Ectodermal cell (in vitro differentiated cells): ENCODE measurements at regions not wholly inside any gene's neighbourhood (a gene's known extent, or its start where the extent isn't known, plus 50 kb on each side); places are given as distances from the start of the nearest gene placed in this dataset.

ENCODE experiments used
- H3K27ac ChIP-seq: 2 replicates; pipeline ENCODE4 v1.7.0; 2013; ENCODE audit warnings: mild to moderate bottlenecking, low read depth, low read length; ENCODE audit not compliant: insufficient read depth, poor library complexity, severe bottlenecking
- H3K27me3 ChIP-seq: 2 replicates; pipeline ENCODE4 v1.7.0; 2013; ENCODE audit warnings: mild to moderate bottlenecking, low read length; ENCODE audit not compliant: insufficient read depth, control insufficient read depth, poor library complexity, severe bottlenecking
- H3K36me3 ChIP-seq: one replicate; pipeline ENCODE4 v1.7.0; 2013; ENCODE audit warnings: low read length; ENCODE audit not compliant: control insufficient read depth, insufficient read depth
- H3K4me1 ChIP-seq: one replicate; pipeline ENCODE4 v1.7.0; 2013; ENCODE audit warnings: low read length; ENCODE audit not compliant: control insufficient read depth, insufficient read depth
- H3K4me3 ChIP-seq: 2 replicates; pipeline ENCODE4 v1.7.0; 2013; ENCODE audit warnings: low read depth, low read length, control low read depth; ENCODE audit not compliant: insufficient read depth
- H3K9me3 ChIP-seq: 2 replicates; pipeline ENCODE4 v1.7.0; 2013; ENCODE audit warnings: mild to moderate bottlenecking, low read length, moderate library complexity; ENCODE audit not compliant: control insufficient read depth
- WGBS, 2 experiments: methylation state at CpG; one replicate each; pipeline ENCODE4 v1.1.7; 2013; ENCODE audit warnings: missing lambda C conversion rate in 2 of 2; 5-methylcytosine and 5-hydroxymethylcytosine counted together

- Histone ChIP-seq H3K27ac (no peak overlapping the region), H3K4me1 (no peaks in the 10 kb centered on the region), H3K36me3 (no peaks in the 10 kb centered on the region), H3K4me3 (no peak overlapping the region), H3K9me3 (no peaks in the 10 kb centered on the region), H3K27me3 (no peaks in the 10 kb centered on the region)
- 82 to 83% methylated on average over 7 of the region's 7 CpGs for WGBS, 2 experiments
These were observed 311.7 kb upstream of the ZNF717 start for GRCh38 chr3:76096836-76097588.

DNA sequence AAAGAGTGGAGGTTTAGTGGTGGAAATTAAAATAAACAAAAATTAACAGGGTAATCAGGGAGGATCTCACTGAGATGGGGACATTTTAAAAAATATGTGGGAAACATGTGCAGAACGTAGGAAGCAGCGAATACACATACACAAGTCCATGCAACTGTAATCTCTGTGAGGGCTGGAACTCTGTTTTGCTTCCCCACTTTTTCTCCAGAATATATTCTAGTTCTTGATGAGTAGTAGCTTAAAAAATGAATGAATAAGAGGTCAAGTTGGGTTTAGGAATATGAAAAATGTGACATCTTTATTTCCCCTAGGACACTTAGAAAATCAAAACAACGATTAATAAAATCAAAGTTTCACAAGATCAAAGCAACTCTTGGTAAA is 312.2 kb upstream of the ZNF717 start:
- Histone ChIP-seq H3K9me3 (no peaks in the 10 kb centered on the region), H3K4me1 (no peaks in the 10 kb centered on the region), H3K27me3 (no peaks in the 10 kb centered on the region), H3K36me3 (no peaks in the 10 kb centered on the region), H3K27ac (no peak overlapping the region), H3K4me3 (no peak overlapping the region)
- WGBS, 2 experiments = 84 to 96% methylated on average over 3 of the region's 3 CpGs

GRCh38 chr3:76099956-76100355 is 314.6 kb upstream of the ZNF717 start:
- no peaks in the 10 kb centered on the region for H3K27me3 ChIP-seq
- H3K27ac ChIP-seq = no peak overlapping the region
- H3K4me3 ChIP-seq = no peak overlapping the region
- no peaks in the 10 kb centered on the region for H3K9me3 ChIP-seq
- H3K4me1 ChIP-seq = no peaks in the 10 kb centered on the region
- 94 to 97% methylated on average over 3 of the region's 4 CpGs for WGBS, 2 experiments
- no peaks in the 10 kb centered on the region for H3K36me3 ChIP-seq

DNA sequence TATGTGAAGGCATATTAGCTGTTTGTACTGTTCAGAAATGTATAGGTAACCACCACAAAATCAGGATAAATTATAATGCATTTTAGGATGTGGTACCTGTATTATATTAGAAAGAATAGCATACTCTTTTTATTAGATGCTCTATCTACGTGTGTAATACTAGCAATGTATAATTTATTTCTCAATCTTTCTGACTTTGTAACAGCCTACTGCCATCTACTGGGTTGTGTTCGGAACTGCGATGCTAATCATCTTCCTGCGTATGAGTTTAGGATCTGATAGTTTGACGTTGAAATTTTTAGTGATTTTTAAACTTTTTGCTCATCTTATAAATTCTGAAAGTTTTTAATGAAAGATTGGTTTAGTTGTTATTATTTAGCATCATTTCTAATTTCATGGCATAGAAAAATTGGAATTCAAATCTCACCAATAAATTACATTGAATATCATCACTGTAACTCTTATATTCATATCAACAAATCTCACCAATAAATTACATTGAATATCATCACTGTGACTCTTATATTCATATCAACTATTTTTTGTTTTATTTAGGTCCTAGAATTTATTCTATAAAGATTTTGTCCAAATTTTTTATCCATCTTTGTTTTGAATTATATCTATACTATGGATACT is 322.7 kb upstream of the ZNF717 start:
- Histone ChIP-seq H3K4me3 (no peak overlapping the region), H3K36me3 (no peaks in the 10 kb centered on the region), H3K27ac (no peak overlapping the region), H3K27me3 (no peaks in the 10 kb centered on the region), H3K4me1 (no peaks in the 10 kb centered on the region), H3K9me3 (no peaks in the 10 kb centered on the region)
- 22 to 40% methylated on average over 1 to 4 of the region's 5 CpGs for WGBS, 2 experiments

- Histone ChIP-seq H3K9me3 (no peaks in the 10 kb centered on the region), H3K27me3 (no peaks in the 10 kb centered on the region), H3K4me1 (no peaks in the 10 kb centered on the region), H3K27ac (no peak overlapping the region), H3K4me3 (no peak overlapping the region), H3K36me3 (no peaks in the 10 kb centered on the region)
- WGBS, 2 experiments = 93 to 94% methylated on average over 2 of the region's 2 CpGs
These were observed 326.5 kb upstream of the ZNF717 start for GRCh38 chr3:76111808-76112207.

GRCh38 chr3:76122007-76122406 is 336.7 kb upstream of the ZNF717 start:
- Histone ChIP-seq H3K27me3 (no peaks in the 10 kb centered on the region), H3K36me3 (no peaks in the 10 kb centered on the region), H3K9me3 (no peaks in the 10 kb centered on the region), H3K4me3 (no peak overlapping the region), H3K4me1 (no peaks in the 10 kb centered on the region), H3K27ac (no peak overlapping the region)

DNA sequence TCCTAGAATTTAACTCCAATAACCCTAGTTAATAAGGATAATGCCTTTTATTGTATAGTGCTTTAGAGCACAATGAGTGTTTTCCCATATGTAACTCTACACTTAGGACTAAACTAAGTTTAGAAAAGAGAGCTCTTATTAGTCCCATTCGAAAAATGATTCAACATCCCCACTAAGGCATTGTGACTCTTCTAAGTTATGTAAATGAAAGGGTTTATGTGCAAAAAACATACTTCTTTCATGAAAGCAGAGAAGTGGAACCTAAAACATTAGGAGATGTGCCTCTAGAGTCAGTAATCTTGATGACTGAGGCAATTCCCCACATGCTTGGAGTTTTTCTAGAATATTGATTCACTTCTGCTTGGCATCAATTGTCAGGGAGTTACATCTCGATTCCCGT is 344.1 kb upstream of the ZNF717 start:
- Histone ChIP-seq H3K4me1 (no peaks in the 10 kb centered on the region), H3K36me3 (no peaks in the 10 kb centered on the region), H3K9me3 (no peaks in the 10 kb centered on the region), H3K27me3 (no peaks in the 10 kb centered on the region), H3K27ac (no peak overlapping the region), H3K4me3 (no peak overlapping the region)
- WGBS, 2 experiments = 100% methylated on average over 1 of the region's 3 CpGs; no CpG with 5 or more reads in 1 of the 2 experiments

- Histone ChIP-seq H3K4me1 (no peaks in the 10 kb centered on the region), H3K36me3 (no peaks in the 10 kb centered on the region), H3K27ac (no peak overlapping the region), H3K27me3 (no peaks in the 10 kb centered on the region), H3K4me3 (no peak overlapping the region), H3K9me3 (no peaks in the 10 kb centered on the region)
- WGBS, 2 experiments = 86 to 88% methylated on average over 5 to 7 of the region's 7 CpGs
These were observed 346.2 kb upstream of the ZNF717 start for GRCh38 chr3:76131396-76132153.

DNA sequence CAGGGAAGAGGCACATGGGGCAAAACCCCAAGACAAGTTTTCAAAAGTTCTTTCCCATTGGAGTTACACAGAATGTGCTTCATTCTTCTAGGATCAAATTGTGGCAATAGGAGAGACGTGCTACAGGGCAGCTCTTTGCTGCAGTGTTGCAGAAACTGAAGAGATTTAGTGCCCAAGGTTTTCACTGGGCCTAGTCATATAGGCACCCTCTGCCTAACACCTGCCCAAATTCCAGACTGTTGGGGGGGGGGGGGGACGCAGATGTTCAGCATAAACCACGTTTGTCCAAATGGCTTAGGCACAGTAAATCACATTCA is 346.8 kb upstream of the ZNF717 start:
- no peaks in the 10 kb centered on the region for H3K36me3 ChIP-seq
- no peaks in the 10 kb centered on the region for H3K27me3 ChIP-seq
- H3K27ac ChIP-seq = no peak overlapping the region
- no peaks in the 10 kb centered on the region for H3K4me1 ChIP-seq
- 83% methylated on average over 3 of the region's 3 CpGs for WGBS, 2 experiments
- no peak overlapping the region for H3K4me3 ChIP-seq
- H3K9me3 ChIP-seq = no peaks in the 10 kb centered on the region

GRCh38 chr3:76134166-76134565 is 348.8 kb upstream of the ZNF717 start:
- H3K9me3 ChIP-seq = no peaks in the 10 kb centered on the region
- no peaks in the 10 kb centered on the region for H3K4me1 ChIP-seq
- H3K4me3 ChIP-seq = no peak overlapping the region
- H3K27me3 ChIP-seq = no peaks in the 10 kb centered on the region
- H3K27ac ChIP-seq = no peak overlapping the region
- H3K36me3 ChIP-seq = no peaks in the 10 kb centered on the region
- WGBS, 2 experiments = 89 to 93% methylated on average over 6 of the region's 6 CpGs
